Lower lobe of right lung (tissue), 2 donors: ENCODE measurements at regions not wholly inside any gene's neighbourhood (a gene's known extent, or its start where the extent isn't known, plus 50 kb on each side); places are given as distances from the start of the nearest gene placed in this dataset.

Source experiments
- ATAC-seq, 2 donors: fragments of 200-7000 bp; cut with Tn5 transposase; one replicate each; pipeline ENCODE4 v1.9.1; 2020 to 2022; ENCODE audit warnings: mild to moderate bottlenecking in 2 of 2, moderate library complexity in 2 of 2
- DNase-seq: peaks from one replicate; pipeline ENCODE4 v3.0.0-alpha.2; 2020
- H3K27ac ChIP-seq: fragments of 200-600 bp; one replicate; pipeline ENCODE4 v1.8.0; 2022
- H3K27me3 ChIP-seq: fragments of 200-600 bp; one replicate; pipeline ENCODE4 v1.8.0; 2022; ENCODE audit warnings: low read depth
- H3K36me3 ChIP-seq: fragments of 200-600 bp; one replicate; pipeline ENCODE4 v1.8.0; 2022; ENCODE audit warnings: mild to moderate bottlenecking
- H3K4me1 ChIP-seq: fragments of 200-600 bp; one replicate; pipeline ENCODE4 v1.8.0; 2022
- H3K4me3 ChIP-seq: fragments of 200-600 bp; one replicate; pipeline ENCODE4 v1.8.0; 2022; ENCODE audit warnings: mild to moderate bottlenecking
- H3K9me3 ChIP-seq: fragments of 200-600 bp; one replicate; pipeline ENCODE4 v1.8.0; 2022
- intact Hi-C: fragments of 100-400 bp; cut with DNase I; formaldehyde crosslinking; loops from one replicate; pipeline ENCODE4 v1.11.0; 2022
- TF ChIP-seq, protein P1 (sequence below): fragments of 200-600 bp; IDR thresholded peaks from one replicate; pipeline ENCODE4 v1.8.0; 2022; ENCODE audit warnings: antibody characterized with exemption, mild to moderate bottlenecking
- donor health status: DM: no; HTN: yes; CAD: no; lungs with severe emphysema.

GRCh38 chr2:39511219-39511604 lies 74.1 kb upstream of the MAP4K3 start:
- Histone ChIP-seq H3K36me3 (no peaks in the 10 kb centered on the region), H3K4me3 (no peak overlapping the region), H3K27me3 (no peaks in the 10 kb centered on the region), H3K4me1 (peaks cover 50% of the 10 kb centered on the region), H3K9me3 (no peaks in the 10 kb centered on the region), H3K27ac (peak overlapping the region; percentile 55)
- ATAC-seq (no peak), DNase-seq (no peak)
- intact Hi-C loops, result no loop called here
- TF ChIP-seq, protein P1, sequence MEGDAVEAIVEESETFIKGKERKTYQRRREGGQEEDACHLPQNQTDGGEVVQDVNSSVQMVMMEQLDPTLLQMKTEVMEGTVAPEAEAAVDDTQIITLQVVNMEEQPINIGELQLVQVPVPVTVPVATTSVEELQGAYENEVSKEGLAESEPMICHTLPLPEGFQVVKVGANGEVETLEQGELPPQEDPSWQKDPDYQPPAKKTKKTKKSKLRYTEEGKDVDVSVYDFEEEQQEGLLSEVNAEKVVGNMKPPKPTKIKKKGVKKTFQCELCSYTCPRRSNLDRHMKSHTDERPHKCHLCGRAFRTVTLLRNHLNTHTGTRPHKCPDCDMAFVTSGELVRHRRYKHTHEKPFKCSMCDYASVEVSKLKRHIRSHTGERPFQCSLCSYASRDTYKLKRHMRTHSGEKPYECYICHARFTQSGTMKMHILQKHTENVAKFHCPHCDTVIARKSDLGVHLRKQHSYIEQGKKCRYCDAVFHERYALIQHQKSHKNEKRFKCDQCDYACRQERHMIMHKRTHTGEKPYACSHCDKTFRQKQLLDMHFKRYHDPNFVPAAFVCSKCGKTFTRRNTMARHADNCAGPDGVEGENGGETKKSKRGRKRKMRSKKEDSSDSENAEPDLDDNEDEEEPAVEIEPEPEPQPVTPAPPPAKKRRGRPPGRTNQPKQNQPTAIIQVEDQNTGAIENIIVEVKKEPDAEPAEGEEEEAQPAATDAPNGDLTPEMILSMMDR, result no peak

- H3K4me1 ChIP-seq, result peaks cover 56% of the 10 kb centered on the region
- no peaks in the 10 kb centered on the region for H3K9me3 ChIP-seq
- DNase-seq, result no peak
- TF ChIP-seq, protein P1, result no peak
- no peak overlapping the region for H3K4me3 ChIP-seq
- H3K36me3 ChIP-seq, result no peaks in the 10 kb centered on the region
- peak overlapping the region; percentile 55 for H3K27ac ChIP-seq
- H3K27me3 ChIP-seq, result no peaks in the 10 kb centered on the region
- peak in 1 of 2 donors; percentile 18 for ATAC-seq
- intact Hi-C loops, result no loop called here
Observed at GRCh38 chr2:39511605-39512433, 74.7 kb upstream of the MAP4K3 start.

- ATAC-seq, result peak; percentile 6 to 35
- H3K27me3 ChIP-seq, result no peaks in the 10 kb centered on the region
- intact Hi-C loops, result no loop called here
- no peak for DNase-seq
- TF ChIP-seq, protein P1, result no peak
- H3K27ac ChIP-seq, result peak overlapping the region; percentile 55
- no peak overlapping the region for H3K4me3 ChIP-seq
- peaks cover 63% of the 10 kb centered on the region for H3K4me1 ChIP-seq
- H3K9me3 ChIP-seq, result no peaks in the 10 kb centered on the region
- no peaks in the 10 kb centered on the region for H3K36me3 ChIP-seq
Observed at GRCh38 chr2:39512434-39512935, 75.4 kb upstream of the MAP4K3 start.

DNA sequence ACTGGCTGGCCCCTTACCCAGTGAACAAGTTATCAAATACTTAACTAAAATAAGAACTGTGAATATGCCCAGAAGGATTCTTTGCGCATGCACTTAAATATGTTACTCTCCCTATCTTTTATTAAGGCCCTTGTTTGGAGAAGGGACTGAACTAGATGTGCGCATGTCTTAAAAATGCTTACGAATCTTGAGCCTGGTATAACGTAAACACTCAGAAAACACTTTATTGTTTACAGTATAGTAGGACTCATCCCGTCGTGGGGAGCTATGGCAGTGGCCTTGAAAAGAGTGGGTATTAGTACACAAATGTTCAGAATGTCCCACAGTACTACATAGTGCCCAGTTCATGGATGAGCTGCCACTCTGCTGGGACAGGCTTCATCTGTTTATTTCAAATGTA lies 75.9 kb upstream of the MAP4K3 start:
- no peaks in the 10 kb centered on the region for H3K36me3 ChIP-seq
- no peak for DNase-seq
- TF ChIP-seq, protein P1, result no peak
- no peak overlapping the region for H3K4me3 ChIP-seq
- ATAC-seq, result no peak
- intact Hi-C loops, result no loop called here
- peaks cover 66% of the 10 kb centered on the region for H3K4me1 ChIP-seq
- H3K27ac ChIP-seq, result peak overlapping the region; percentile 5
- H3K27me3 ChIP-seq, result no peaks in the 10 kb centered on the region
- no peaks in the 10 kb centered on the region for H3K9me3 ChIP-seq

DNA sequence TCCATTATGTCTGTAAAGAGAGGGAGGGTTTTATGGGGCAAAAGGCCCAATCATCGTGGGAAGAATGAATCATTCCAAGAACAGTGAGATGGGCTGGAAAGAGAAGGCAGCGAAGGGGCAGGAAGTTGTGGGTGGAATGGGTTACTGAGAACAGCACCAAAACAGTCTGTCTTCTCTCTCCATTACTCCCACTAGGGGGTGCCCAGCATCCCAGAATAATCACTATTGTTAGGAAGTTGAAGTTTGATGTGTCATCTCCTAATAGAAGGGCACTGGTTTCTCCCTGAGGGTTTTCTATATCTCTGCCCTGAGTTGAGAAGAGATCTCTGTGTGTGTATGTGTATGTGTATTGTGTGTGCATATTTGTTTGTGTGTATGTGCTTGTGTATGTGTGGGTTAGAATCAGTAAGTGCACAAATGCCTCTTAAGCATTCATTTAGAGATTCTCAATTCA lies 76.6 kb upstream of the MAP4K3 start:
- Histone ChIP-seq H3K36me3 (no peaks in the 10 kb centered on the region), H3K4me3 (no peak overlapping the region), H3K27me3 (no peaks in the 10 kb centered on the region), H3K27ac (peak overlapping the region; percentile 5), H3K9me3 (no peaks in the 10 kb centered on the region), H3K4me1 (peaks cover 66% of the 10 kb centered on the region)
- intact Hi-C loops, result no loop called here
- ATAC-seq (peak; percentile 79 to 84), DNase-seq (no peak)
- TF ChIP-seq, protein P1, result peak; percentile 61
